ENCODE measurements at regions not wholly inside any gene's neighbourhood (a gene's known extent, or its start where the extent isn't known, plus 50 kb on each side); places are given as distances from the start of the nearest gene placed in this dataset.

- TF ChIP-seq POLR2AphosphoS5 (IDR thresholded peaks at IDR 0.05) = no peak
- no peak for TF ChIP-seq CTCF (IDR thresholded peaks at IDR 0.05)
- TF ChIP-seq POLR2A (IDR thresholded peaks at IDR 0.05) = no peak
These were observed 561.9 kb upstream of the SOX9 start for GRCh38 chr17:71558901-71559300.

All from stomach (tissue), 4 donors.